ENCODE measurements at regions not wholly inside any gene's neighbourhood (a gene's known extent, or its start where the extent isn't known, plus 50 kb on each side); places are given as distances from the start of the nearest gene placed in this dataset.

- DNase-seq = no peak
Observed at GRCh38 chr19:28495046-28495445, 717.9 kb downstream of the UQCRFS1 start.

DNA sequence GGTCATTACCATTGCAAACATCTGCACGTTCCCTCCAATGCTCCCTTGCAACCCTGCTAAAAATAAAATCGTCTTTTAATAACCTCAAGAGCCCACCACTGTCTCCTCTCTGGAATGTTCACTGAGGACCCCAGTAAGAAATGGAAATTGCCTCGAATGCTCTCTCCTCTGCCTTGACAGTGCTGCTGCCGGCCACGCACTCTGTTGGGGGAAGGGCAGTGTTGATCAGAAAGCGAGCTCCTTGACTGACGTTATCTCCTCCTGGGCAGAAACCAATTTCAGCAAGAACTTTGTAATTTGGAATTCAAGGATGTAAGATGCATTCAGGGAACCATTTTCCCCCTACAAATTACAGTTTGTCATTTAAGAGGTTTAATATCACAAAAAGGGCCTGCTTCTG is 718.5 kb downstream of the UQCRFS1 start:
- no peak for DNase-seq

DNA sequence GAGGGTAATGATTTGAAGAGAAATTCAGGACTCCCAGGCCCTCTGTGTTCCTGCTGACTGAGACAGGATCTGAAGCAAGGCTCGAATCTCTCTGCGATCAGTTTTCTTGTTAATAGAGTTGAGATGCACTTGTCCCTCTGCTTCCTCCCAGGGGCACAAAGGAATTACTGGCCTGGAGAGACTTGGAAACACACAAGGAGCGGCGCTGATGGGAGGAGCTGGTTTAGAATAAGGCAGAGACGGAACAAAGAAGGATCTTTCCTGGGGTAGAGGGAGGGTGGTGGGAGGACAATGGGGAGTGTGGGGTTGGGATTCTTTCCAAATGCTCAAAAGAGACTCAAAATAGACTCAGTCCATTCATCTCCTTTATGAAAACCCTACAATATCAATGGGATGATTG is 719.1 kb downstream of the UQCRFS1 start:
- DNase-seq = no peak

DNA sequence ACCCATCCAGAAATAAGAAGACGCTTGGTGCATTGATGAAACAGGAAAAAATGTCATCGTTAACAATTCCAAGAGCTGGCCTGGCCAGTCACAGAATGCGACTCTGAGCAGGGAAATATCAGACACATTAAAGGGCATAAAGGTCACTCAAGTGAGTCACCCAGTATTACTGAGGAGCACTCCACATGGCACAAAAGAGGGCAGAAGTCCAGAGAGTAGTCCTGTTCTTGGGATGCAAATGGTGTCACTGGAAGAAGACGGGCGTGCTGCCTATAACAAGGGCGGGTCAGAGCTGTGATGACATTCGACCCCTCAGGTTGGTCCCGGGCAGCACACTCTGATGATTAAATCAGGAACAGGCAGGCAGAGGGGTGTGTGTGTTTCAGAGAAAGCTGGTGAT is 720.3 kb downstream of the UQCRFS1 start:
- DNase-seq = no peak

DNA sequence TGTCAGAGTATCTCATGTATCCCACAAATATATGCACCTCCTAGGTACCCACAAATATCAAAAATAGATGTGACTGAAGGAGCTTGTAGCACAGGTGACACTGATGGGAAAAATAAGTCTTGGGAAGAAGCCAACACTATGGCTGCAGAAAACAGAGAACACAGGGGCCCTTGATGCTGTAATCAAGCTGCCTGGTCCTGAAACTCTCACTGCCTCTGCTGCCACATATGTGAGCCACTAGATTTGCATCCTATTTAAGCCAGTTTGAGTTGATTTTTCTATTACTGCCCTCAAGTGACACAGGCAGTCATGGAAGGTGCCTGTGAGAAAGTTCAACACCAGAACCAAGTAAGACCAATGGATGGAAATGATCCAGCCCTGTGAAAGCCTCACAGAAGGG is 720.8 kb downstream of the UQCRFS1 start:
- DNase-seq = no peak

GRCh38 chr19:28489776-28490175 is 723.2 kb downstream of the UQCRFS1 start:
- DNase-seq = no peak

- DNase-seq = no peak
Observed at GRCh38 chr19:28489126-28489660, 723.8 kb downstream of the UQCRFS1 start.

- DNase-seq = no peak
Observed at GRCh38 chr19:28487999-28488398, 725.0 kb downstream of the UQCRFS1 start.

DNA sequence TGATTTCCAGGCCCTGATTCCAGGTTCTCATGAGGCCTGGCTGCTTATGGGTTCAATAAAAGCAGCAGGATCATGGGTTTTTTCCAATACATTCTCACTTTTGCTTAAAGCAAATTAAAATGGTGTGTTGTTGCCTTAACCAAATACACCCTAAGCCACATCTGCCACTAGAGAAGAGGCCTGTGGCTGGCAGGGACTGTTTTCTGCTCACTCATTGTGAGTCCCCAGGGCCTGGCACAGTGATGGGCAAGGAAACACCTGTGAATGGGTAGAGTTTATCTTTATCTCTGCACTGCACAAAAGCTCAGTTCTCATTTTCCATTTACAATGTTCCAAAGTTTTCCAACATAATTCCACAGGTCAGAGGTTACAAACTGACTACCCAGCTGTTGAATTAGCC is 726.0 kb downstream of the UQCRFS1 start:
- DNase-seq = no peak

GRCh38 chr19:28486473-28486872 is 726.5 kb downstream of the UQCRFS1 start:
- DNase-seq = no peak

DNA sequence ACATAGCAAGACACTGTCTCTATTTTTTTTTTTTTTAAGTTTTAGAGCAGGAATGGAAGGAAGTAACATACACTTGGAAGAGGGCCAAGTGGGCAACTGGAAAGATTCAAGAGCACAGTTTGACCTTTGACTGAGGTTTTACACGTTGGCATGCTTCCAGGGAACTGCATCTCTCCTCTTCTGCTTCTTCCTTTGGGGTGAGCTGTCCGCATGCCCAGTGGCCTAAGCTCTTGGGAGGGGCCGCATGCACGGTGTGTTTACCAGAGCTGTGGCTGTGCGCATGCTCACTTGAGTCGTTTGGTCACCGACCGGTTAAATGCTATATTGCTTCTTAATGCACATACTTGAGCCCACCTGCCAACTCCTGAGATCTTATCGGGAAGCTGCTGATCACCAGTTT is 727.7 kb downstream of the UQCRFS1 start:
- DNase-seq = no peak

- DNase-seq = no peak
Observed at GRCh38 chr19:28483197-28483596, 729.8 kb downstream of the UQCRFS1 start.

DNA sequence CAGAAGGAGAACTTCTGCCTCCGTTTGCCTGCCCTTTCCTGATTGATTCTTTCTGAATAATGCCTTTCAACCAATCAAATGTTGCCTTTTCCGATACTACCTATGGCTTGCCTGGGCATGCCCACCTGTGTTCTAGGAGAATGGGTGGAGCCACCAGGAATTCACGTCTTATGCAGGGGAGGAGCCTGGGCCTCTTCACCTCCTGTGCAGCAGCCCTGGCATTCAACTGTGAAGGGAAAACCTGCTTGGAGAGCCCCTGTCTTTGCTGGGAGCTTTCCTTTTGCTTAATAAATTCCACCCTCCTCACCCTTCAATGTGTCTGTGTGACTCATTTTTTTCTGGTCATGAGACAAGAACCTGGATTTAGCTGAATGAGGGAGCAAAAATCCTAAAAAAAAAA is 730.7 kb downstream of the UQCRFS1 start:
- DNase-seq = no peak

GRCh38 chr19:28481674-28482073 is 731.3 kb downstream of the UQCRFS1 start:
- DNase-seq = no peak

- DNase-seq = no peak
Observed at GRCh38 chr19:28475525-28475924, 737.4 kb downstream of the UQCRFS1 start.

GRCh38 chr19:28472843-28473242 is 740.1 kb downstream of the UQCRFS1 start:
- DNase-seq = no peak

- DNase-seq = no peak
Observed at GRCh38 chr19:28471731-28472510, 741.0 kb downstream of the UQCRFS1 start.

DNA sequence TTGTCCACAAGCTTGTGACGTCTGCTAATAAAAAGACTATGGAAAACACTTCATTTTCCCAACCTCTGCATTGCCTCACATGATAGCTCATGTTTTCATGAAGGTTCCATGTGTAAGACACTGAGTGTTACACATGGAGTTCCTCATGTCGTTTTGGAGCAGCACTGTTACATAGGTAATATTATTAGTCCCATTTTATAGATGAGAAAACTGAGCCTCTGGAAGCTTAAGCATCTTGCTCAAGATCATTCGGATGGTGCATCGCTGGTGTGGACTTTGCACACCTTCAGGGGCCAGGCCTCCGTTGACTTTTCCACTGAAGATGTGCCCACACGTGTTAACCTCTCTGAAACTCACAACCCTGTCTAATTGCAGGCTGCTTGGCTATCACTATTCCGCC is 743.4 kb downstream of the UQCRFS1 start:
- DNase-seq = no peak

DNA sequence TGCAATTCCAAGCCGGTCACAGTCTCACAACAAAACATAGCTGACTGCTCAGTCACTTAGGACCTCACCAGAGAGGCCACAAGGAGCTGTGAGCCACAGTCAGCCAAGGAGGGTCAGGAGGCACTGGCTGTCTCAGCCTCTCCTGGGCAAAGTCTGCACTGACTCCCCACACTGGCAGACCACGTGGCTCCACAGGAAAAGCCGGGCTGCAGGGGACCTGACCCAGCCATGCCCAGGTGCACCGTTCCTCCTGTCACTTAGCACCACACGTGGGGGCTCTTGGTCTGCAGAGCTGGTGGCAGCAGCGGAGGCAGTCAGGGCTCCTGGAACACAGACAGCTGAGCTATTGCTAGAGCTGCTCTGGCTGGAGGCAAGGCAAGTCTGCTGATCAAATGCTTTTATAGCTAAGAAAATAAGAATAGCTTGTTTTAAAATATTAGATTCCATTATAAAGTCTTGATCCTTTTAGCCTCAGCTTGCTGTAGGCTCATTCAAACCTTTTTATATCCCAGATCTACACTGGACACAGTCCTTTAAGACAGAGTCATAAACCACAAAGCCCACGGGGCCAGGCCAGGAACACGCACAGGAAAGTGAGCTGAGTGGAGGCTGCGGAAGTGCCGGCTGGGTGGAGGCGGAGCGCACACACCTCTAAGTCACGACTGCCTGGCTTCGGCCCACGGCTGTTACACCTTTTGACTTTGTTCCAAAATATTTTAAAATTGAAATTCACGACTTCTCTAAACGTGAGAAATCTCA is 744.1 kb downstream of the UQCRFS1 start:
- no peak for DNase-seq

DNA sequence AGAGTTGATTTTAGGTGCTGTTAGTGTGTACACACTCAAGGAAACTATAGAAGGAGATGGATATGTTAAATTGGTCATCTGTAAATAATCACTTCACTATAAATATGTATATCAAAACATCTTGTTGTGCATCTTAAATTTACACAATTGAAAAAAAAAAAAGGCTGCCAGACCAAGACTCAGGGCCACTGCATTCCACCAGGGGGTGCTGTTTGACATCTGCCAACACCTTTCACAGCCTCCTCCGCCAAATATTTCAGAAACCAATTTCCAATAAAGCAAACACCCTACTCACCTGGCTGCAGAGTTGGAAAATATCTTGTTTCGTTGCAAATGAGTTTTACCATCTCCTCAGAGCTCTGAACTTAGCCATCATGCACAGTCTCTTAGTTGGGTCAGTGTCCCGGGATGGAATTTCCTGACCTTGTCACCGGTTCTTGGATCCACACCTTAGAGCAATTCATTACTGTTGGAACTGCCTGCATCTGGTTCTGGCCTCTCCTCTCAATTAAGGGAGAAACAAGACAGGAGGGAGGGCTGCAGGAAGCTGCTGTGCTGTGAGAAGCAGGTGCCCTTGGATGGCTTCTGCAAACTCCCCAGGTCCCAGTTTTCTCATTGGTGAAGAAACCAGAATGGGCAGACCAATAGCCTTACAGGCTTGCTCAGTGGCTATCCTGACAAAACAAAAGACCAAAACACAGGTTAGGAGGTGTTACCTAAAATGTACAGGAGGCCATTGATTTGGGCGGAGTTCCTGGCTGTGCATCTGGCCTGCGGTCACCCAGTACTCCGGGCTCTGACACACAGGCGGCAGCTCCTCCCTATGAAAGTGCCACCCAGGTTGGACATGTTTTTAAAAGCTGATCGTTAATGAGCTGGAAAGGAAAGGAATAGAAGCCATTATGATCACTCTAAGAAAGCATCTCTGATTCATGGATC is 746.6 kb downstream of the UQCRFS1 start:
- DNase-seq = peak; percentile 73

- no peak for DNase-seq
Observed at GRCh38 chr19:28465371-28466086, 747.4 kb downstream of the UQCRFS1 start.

DNA sequence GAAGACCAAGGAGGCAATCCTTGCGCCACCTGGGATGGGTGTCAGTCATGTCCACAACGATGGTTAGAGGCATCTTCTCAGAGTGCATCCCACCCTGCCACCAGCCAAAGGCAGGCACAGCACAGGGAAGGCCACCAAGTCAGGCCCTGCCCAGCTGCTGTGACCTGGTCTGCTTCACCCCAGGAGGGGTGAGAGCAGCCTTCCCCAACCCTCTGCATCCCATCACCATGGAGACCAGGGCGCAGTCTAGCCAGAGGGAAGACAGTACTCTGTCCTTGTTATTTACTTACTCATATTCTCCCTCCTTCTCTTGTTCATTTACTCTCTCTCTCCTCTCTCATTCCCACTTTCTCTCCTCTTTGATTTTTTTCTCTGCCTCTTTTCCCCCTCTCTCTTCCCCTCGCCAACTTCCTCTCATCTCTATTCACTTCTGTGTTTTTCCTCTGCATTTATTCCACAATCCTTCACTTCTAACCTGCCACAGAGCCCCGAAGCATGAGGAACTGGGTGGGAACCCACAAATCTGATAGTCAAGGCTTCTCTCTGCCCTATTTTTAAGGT is 749.4 kb downstream of the UQCRFS1 start:
- DNase-seq = no peak

All from activated effector memory CD4-positive, alpha-beta T cell treated with anti-CD3 and anti-CD28 coated beads, Interleukin-2, amount 50 U/mL, for 16 hours (primary cell).